NCI-H2227 (cell line): ENCODE measurements at regions not wholly inside any gene's neighbourhood (a gene's known extent, or its start where the extent isn't known, plus 50 kb on each side); places are given as distances from the start of the nearest gene placed in this dataset.
"Not testable (repeated sequence)": the region's sequence is repeated elsewhere in the genome, so short reads cannot be mapped to it uniquely, and the experiment has no call there.

Experiments used
- DNase-seq: peaks from one replicate; lab custom pipeline; 2025; ENCODE audit not compliant: unreplicated experiment; lab: John Stamatoyannopoulos, UW

DNA sequence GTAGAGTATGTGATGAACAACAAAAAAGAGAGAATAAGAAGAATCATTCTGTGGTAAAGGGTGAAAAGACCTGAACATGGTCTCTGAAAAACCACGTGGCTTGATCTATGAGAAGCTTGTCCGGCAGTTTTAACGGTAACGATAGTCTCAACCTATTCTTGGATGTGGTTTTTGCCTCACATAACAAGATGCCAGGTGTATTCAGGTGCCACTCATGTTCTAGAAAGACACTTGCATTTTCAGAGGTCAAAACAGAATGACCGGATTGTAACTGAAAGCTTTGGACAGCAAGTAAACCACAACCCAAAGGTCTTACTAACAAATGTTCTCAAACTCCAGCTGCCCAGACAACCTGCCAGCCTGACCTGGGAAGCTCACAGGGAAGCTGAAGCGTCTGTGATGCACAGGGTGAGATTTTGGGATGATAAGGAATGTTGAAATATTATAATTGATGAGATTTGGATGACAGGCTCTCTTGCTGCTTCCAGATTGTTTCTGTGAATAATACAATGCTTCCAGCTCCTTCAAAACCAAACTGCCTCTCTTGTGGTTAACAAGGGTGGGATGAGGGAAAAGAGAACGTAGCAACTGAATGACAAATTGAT lies 137.4 kb upstream of the GRB10 start:
- no peak for DNase-seq

DNA sequence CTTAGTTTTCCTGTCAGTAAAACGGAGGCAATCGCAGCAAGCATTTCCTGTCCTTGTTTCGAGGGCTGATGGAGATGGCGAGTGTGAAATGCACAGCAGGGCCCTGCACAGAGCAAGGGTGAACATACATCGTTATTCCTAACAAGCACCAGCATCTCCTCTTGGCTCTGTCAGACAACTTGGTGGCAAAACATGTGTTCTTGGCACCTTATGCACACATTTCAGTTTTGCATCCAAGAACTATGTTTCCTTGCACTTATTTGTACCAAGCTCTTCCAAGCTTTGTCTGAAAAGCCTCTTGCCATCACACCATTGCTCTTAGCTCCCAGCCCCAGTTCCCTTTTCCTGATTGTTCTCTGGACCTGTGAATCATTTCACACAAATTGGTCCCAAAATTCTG lies 132.9 kb upstream of the GRB10 start:
- DNase-seq, result no peak

DNA sequence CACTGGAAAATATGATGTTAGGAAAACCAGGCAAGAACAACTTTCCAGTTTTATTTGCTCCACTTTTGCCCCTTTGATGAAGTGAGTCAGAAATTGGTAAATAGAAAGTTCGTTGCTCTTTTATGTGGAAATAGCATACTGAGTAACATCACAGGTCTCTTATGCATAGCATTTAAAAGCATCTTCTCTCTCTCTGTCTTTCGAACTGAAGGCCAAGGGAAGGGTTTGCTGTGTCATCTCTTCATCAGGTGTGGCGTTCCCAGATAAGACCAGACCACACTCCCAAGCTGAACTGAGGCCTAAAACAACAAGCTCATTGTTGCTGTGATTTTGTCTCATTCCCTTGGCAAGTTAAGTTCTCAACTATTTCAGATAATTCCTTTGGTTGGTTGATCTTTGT lies 131.8 kb upstream of the GRB10 start:
- no peak for DNase-seq

DNA sequence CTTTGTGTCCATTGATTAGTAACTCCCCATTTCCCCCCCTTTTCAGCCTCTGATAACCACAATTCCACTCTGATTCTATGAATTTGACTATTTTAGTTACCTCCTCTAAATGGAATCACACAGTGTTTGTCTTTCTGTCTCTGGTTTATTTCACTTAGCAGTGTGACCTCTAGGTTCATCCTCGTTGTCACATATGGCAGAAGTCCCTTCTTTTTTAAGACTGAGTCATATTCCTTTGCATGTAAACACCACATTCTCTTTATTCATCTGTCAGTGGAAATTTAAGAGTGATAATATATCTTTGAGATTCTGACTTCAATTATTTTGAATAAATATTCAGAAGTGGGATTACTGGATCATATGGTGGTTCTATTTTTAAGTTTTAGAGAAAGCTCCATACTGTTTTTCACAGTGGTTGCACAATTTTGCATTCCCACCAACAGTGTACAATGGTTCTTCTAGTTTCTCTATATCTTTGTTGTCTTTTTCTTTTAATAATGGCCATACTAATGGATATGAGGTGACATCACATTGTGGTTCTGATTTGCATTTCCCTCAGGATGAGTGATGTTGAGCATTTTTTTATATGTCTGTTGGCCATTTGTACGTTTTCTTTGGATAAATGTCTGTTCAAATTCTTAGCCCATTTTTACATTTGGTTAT lies 126.1 kb upstream of the GRB10 start:
- DNase-seq, result no peak

DNA sequence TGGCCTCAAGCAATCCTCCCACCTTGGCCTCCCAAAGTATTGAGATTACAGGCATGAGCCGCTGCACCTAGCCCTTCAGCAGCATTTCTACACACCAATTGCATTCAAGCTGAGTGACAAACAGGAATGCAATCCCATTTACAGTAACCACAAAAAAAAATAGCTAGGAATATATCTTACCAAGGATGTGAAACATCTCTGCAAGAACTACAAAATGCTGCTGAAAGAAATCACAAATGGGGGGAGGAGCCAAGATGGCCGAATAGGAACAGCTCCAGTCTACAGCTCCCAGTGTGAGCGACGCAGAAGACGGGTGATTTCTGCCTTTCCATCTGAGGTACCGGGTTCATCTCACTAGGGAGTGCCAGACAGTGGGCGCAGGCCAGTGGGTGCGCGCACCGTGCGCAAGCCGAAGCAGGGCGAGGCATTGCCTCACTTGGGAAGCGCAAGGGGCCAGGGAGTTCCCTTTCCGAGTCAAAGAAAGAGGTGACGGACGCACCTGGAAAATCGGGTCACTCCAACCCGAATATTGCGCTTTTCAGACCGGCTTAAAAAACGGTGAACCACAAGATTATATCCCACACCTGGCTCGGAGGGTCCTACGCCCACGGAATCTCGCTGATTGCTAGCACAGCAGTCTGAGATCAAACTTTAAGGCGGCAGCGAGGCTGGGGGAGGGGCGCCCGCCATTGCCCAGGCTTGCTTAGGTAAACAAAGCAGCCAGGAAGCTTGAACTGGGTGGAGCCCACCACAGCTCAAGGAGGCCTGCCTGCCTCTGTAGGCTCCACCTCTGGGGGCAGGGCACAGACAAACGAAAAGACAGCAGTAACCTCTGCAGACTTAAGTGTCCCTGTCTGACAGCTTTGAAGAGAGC lies 116.1 kb upstream of the GRB10 start:
- peak; percentile 5 for DNase-seq

DNA sequence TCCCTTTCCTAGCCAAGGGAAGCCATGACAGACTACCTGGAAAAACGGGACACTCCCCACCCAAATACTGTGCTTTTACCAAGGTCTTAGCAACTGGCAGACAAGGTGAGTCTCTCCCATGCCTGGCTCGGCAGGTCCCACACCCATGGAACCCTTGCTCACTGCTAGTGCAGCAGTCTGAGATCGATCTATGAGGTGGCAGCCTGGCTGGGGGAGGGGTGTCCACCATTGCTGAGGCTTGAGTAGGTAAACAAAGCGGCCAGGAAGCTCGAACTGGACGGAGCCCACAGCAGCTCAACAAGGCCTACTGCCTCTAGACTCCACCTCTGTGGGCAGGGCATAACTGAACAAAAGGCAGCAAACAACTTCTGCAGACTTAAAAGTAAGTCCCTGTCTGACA lies 104.4 kb upstream of the GRB10 start:
- DNase-seq, result not testable (repeated sequence)

DNA sequence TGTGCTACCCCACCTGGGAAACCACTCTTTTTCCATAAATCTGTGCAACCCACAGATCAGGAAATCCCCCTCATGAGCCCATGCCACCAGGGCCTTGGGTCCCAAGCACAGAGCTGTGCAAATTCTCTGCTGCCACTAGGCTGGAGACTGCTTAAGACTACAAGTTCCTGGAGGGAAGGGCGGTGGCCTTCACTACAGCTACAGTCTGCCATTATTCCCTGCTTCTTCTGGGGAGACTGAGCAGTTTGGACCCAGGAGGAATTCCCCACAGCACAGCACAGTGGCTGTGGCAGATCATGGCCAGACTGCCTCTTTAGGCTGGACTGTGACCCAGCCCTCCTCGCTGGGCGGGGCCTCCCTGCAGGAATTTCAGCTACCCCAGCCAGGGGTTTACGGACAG lies 89.7 kb upstream of the GRB10 start:
- DNase-seq, result no peak

DNA sequence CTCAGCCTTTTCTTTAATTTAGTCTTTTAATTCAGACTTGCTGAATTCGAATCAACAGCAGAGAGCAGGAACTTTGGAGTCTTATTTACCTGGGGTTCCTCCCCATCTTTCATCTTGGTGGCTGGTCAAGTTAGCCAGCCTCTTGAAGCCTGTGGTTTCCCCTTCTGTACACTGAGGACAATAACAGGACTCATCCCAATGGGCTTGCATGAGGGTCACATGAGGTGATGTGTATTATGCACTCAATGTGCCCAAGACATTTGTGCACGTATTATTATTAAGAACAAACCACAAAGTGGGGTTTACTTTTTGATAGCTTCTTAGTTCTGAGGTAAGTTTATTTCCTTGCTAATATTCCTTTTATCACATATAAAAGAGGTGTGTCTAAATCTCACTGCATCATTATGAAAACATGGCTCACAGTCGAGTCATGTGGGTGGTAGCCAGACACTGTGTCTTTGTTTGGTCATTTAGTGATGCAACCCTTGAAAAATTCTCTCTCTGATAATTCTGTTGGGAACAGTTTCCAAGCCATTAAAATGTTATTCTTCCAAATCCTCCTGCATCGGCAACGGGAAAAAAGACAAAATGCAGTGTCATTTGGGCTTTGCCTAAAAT lies 86.5 kb upstream of the GRB10 start:
- DNase-seq, result no peak

DNA sequence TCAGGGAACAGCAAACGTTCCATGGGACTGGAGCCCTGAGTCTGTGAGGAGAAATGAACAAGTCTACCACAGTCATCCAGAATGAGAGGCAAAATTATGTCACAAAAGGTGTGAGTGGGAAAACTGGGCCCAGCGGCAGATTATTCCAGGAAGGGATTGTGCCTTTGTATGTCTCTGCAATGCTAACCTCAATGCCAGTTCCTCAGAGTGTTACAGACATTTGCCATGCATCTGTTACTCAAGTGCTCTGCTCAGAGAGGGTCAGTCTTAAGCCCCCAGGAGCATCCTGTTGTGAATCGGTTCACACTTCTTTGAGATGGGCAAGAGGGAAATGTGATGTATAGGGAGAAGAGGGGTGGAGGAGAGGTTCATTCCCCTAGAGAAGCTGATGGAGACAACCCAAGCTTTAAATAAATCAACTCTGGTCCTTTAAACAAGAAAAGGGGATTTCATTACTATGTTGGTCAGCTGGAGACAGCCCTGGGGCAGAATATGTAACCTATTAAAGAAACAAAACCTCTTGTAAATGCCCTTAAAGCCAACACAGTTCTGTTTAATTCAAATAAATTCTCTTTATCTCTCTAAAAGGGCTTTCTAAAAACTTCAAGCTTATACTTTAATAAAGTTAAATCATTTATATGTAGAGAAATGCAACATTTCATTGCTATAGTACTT lies 85.9 kb upstream of the GRB10 start:
- DNase-seq, result no peak

DNA sequence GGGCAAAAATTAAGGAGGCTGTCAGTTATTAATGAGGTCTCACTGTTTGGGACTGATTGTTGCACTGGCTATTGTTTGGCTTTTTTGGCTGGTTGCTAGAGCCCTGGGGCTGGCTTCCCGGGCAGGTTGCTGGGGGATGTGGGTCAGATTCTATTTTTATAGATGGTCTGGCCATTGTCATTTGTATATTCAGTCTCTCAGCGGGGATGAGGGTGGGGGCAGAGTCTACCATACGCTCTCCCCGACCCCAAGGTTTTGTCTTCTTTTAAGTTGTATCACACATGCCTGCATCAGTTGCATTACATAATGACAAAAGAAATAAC lies 84.3 kb upstream of the GRB10 start:
- DNase-seq, result no peak

DNA sequence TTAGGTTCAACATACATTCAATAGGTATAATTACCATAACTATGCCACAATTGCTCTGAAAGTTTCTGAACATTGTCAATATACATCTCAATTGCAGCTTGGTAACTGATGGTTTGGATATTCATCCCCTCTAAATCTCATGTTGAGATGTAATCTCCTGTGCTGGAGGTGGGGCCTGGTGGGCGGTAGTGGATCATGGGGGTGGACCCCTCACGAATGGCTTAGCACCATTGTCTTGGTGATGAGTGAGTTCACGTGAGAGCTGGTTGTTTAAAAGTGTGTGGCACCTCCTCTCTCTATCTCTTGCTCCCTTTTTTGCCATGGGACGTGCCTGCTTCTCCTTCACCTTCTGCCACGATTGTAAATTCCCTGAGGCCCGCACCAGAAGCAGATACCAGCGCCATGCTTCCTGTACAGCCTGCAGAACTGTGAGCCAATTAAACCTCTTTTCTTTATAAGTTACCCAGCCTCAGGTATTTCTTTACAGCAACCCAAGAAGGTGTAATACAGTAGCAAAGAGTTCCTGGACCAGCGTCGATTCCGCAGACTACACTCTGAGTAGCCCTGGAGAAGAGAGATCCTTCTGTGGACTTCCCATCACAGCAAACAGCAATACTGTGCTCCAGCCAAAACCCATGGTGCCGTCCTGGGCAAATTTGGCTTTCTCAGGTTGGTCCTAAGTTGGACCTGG lies 83.8 kb upstream of the GRB10 start:
- no peak for DNase-seq

DNA sequence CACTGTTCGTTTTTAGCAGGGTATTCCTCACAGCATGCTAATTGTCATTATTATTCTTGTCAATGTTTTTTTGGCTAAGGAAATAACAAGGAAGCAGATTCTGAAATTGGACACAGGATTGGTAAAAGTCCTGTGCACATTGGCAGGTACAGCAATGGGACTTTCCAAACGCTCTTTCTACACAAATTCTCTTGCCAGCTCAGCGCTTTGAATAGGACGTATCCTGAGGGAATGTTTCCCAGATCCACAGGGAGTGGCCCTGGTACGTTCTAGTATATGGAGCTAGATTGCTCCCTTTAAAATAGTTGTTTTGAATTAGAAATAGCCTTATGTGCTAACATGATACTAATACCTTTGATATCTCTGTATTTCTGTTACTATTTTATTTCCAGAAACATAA lies 82.8 kb upstream of the GRB10 start:
- no peak for DNase-seq

DNA sequence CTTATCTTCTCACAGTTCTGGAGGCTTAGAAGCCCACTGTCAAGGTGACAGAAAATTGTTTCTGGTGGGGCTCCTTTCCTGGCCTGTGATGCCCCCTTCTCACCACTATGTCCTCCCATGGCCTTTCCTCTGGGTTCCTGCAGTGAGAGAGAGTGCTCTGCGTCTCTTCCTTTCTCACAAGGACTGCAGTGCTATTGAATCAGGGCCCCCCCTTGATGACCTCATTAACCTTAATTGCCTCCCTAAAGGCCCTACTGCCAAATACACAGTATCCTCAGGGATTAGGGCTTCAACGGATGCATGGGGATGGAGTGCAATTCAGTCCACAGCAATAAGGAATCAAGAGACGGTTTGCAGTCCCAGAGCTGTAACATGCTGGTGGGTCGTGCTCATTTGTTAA lies 82.0 kb upstream of the GRB10 start:
- DNase-seq, result no peak

DNA sequence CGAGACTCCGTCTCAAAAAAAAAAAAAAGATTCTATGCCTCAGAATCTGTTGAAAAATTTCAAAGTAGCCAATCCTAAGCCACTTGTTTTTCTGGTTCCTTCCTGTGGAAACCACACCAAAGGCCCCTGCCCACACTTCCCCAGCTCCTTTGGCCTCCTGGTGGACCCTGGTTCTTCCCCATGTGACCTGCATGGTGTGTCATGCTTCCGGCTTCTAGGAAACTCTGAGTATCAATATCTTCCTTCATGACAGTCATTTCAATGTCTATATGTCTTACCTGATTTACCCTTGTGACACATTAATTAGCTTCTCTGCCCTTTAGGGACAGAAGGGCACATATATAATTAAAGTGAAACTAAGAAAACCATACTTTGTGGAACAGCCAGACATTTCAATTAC lies 80.4 kb upstream of the GRB10 start:
- no peak for DNase-seq

DNA sequence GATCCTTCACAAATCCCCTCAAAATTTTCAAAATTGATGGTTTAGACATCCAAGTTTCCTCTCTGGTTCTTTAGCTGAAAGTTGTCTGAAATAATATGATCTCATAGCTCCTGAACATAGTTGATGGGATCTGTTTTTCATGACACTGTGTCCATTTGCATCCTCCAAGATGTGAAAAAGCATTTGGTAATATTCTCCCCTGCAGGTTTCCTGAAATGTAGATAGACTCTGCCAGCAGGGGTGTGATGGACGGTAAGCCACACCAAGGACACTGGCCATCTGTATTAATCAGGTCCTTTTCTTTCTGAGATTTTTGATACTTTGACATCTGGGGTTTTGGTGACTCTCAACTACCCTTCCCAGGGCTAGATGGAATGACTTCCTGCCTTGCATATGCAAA lies 79.6 kb upstream of the GRB10 start:
- DNase-seq, result no peak

DNA sequence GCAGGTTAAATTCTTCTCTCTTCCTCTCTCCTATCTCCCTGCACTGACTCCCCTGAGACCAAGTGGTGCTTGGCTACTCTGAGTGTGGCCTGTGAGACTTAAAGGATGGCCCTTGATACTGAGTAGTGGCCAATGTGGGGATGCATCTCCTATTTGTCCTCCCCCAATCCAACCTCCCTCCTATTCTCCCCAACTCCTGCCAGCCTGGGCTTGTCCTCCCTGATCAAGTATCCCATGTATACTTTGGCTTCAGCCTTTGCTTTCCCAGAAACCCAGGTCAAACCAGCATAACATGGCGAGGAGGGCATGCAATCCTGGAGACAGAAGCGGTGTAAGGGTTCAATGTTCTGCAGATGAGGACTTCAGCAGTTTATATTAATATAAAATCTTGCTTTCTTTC lies 77.9 kb upstream of the GRB10 start:
- DNase-seq, result no peak

DNA sequence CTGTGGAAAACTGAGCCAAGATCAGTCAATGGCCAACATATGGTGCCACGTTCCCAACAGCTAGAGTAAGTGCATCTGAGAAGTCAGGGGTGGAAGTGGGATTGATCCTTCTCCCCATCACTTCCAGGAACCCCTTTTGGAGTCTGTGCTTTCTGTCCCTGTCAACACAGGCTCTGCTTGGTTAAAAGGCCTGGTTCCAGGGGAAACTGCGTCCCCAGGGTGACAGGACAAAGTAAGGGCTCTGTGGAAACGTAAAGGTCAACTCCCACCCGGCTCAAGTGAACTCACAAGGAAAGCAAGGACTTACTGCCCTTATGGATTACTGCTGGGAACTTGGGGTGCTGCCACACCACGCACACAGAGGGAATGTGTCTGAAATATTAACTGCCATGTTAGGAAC lies 77.5 kb upstream of the GRB10 start:
- no peak for DNase-seq

DNA sequence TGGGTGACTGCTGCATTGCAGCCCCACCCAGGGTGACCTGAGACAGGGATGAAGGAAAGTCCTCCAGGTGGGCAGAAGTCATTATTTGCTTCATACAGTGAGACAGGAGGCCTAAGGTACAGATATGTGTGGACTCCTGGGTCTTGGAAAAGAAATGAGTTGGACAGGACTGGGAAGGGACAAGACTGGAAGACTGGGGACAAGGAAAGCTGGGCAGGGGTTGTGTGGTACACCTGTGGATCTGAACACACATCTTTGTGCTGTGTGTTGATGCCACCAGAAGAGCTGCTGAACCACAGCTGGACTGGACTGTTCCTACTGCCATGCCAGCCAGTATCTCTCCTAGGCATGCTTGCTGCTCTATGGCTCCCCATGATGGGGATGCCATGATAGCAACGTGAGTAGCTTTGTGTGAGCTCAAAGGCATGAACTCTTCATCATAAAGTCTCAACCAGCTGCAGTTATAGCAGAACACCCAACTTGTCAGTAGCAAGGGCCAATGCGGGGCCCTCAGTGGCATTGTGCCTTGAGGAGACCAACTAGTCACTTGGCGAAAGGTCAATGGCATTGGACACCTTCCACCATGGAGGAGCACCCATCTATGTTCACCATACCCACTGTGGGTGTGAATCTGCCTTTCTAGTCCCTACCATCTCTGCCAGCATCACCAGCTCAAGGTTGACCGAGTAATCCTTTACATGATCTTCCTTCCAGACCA lies 76.0 kb upstream of the GRB10 start:
- DNase-seq, result no peak

DNA sequence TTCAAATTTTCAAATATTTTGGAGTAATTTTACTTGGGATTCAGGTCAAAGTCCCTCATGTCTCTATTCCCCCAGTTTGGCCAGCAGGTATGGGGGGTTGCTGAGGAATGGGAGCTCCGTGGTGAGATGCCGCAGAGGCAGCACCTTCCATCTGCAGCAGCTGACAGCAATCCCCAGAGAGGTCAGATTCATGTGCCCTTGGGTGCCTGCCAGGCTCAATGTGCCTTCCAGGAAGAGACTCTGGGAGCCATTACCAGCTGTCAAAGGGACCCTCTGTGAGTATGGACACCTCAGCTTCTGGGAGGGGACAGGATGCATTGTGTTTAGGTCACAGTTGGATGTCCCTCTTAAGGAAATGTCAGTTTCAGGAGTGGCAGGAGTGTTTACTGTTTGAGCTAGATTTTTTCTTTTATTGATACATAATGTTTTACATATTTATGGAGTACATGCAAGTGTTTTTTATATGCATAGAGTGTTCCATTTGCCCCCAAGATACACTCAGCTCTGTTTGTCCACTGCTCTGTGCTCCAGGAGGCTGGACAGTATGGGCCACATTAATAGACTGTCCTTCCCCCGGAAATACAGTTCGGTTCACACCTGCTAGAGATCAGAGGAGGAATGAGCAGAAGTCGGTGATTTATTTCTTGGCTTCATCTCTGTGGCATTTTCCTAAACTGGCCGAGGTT lies 75.3 kb upstream of the GRB10 start:
- no peak for DNase-seq

DNA sequence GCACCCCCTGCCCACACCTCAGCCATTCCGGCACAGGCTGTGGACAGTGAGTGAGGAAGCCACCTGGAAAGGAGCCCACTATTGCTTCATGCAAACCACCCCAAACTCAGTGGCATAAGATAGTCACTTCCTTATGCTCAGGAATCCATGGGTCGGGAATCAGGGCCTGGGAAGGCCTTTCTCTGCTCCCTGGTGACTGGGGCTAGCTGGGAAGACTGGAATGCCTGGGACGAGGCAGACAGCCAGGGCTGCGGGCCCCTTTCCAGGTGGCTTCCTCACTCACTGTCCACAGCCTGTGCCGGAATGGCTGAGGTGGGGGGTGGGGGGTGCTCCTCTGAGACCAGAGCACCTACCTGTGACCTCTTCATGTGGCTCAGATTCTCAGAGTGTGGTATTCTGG lies 74.1 kb upstream of the GRB10 start:
- DNase-seq, result no peak
